Keratinocyte (primary cell): ENCODE measurements at regions not wholly inside any gene's neighbourhood (a gene's known extent, or its start where the extent isn't known, plus 50 kb on each side); places are given as distances from the start of the nearest gene placed in this dataset.
A peak's percentile ranks its signal among the peaks of the same experiment; 100 is the strongest.
"Not testable (repeated sequence)": the region's sequence is repeated elsewhere in the genome, so short reads cannot be mapped to it uniquely, and the experiment has no call there.

Experiments used
- DNase-seq: peaks from one replicate; pipeline ENCODE4 v3.0.0-alpha.2; 2011; ENCODE audit warnings: low read depth, missing footprints, low spot score
- FAIRE-seq: peaks from 2 replicates; lab custom pipeline; 2011; peaks lifted over from hg19 to GRCh38; lab: Jason Lieb, UNC
- H2AFZ ChIP-seq: 2 replicates; pipeline ENCODE4 v1.6.0; 2012; ENCODE audit warnings: low read length, control low read depth, inconsistent platforms; ENCODE audit not compliant: control insufficient read depth
- H3K27ac ChIP-seq: 2 replicates; pipeline ENCODE4 v1.5.1; 2011; ENCODE audit warnings: low read length; ENCODE audit not compliant: control insufficient read depth, insufficient read depth
- H3K27me3 ChIP-seq: 3 replicates; pipeline ENCODE4 v1.6.0; 2011; ENCODE audit warnings: low read length; ENCODE audit not compliant: control insufficient read depth, insufficient read depth; ENCODE audit errors: extremely low read depth
- H3K36me3 ChIP-seq, 2 experiments: 2 replicates in 1 of 2; 3 replicates in 1 of 2; pipeline ENCODE4 v1.5.1; 2011; ENCODE audit warnings: low read length in 2 of 2, mild to moderate bottlenecking in 1 of 2; ENCODE audit not compliant: control insufficient read depth in 2 of 2, insufficient read depth in 2 of 2; ENCODE audit errors: extremely low read depth in 1 of 2
- H3K4me1 ChIP-seq: 3 replicates; pipeline ENCODE4 v1.5.1; 2011; ENCODE audit warnings: low read length; ENCODE audit not compliant: control insufficient read depth, insufficient read depth; ENCODE audit errors: extremely low read depth
- H3K4me2 ChIP-seq: 3 replicates; pipeline ENCODE4 v1.6.0; 2011; ENCODE audit warnings: low read depth, low read length; ENCODE audit not compliant: control insufficient read depth, insufficient read depth; ENCODE audit errors: extremely low read depth
- H3K4me3 ChIP-seq, 3 experiments: fragments of 200-600 bp in 1 of 3; sonication (generic) in 1 of 3; 2 replicates in 2 of 3; 3 replicates in 1 of 3; pipeline ENCODE4 v1.5.1; 2011 to 2016; ENCODE audit warnings: low read length in 3 of 3, mild to moderate bottlenecking in 3 of 3, control low read depth in 2 of 3, inconsistent platforms in 1 of 3, low read depth in 1 of 3, mixed read lengths in 1 of 3, mixed run types in 1 of 3, moderate library complexity in 1 of 3; ENCODE audit not compliant: control insufficient read depth in 2 of 3, insufficient read depth in 2 of 3; ENCODE audit errors: extremely low read depth in 1 of 3
- H3K79me2 ChIP-seq: 2 replicates; pipeline ENCODE4 v1.6.0; 2012; ENCODE audit warnings: low read length; ENCODE audit not compliant: control insufficient read depth, insufficient read depth
- H3K9ac ChIP-seq: 3 replicates; pipeline ENCODE4 v1.6.0; 2011; ENCODE audit warnings: low read length; ENCODE audit not compliant: control insufficient read depth, insufficient read depth; ENCODE audit errors: extremely low read depth
- H3K9me1 ChIP-seq: 3 replicates; pipeline ENCODE4 v1.6.0; 2011; ENCODE audit warnings: low read length; ENCODE audit not compliant: control insufficient read depth, insufficient read depth; ENCODE audit errors: extremely low read depth
- H3K9me3 ChIP-seq: 2 replicates; pipeline ENCODE4 v1.5.1; 2012; ENCODE audit warnings: low read depth, low read length; ENCODE audit not compliant: control insufficient read depth
- H4K20me1 ChIP-seq: 3 replicates; pipeline ENCODE4 v1.6.0; 2011; ENCODE audit warnings: low read length; ENCODE audit not compliant: control insufficient read depth, insufficient read depth; ENCODE audit errors: extremely low read depth
- EZH2 ChIP-seq: IDR thresholded peaks from one replicate; pipeline ENCODE4 v1.6.1; 2012; ENCODE audit warnings: inconsistent platforms, mild to moderate bottlenecking, low read length, moderate library complexity
- dilution Hi-C: fragments of 300-500 bp; cut with MboI; formaldehyde crosslinking; loops from one replicate; pipeline ENCODE4 v1.7.0; 2020; ENCODE audit warnings: low sequenced_read_pairs; ENCODE audit not compliant: extremely low pct_ligation_motif_present
- TF ChIP-seq, protein P1 (sequence below), 3 experiments: IDR thresholded peaks in 1 of 3; conservative IDR thresholded peaks in 1 of 3; optimal IDR thresholded peaks in 1 of 3; 2 replicates in 2 of 3; 3 replicates in 1 of 3; pipeline versions ENCODE3 to v1.5.1; 2011; ENCODE audit warnings: low read length in 3 of 3, mild to moderate bottlenecking in 3 of 3, moderate library complexity in 2 of 3, control low read depth in 1 of 3, inconsistent platforms in 1 of 3; ENCODE audit not compliant: insufficient read depth in 2 of 3; ENCODE audit errors: extremely low read depth in 1 of 3

GRCh38 chr6:150696190-150696589, 96.5 kb downstream of the PLEKHG1 start:
- DNase-seq (no peak), FAIRE-seq (no peak)
- Histone ChIP-seq H3K9me1 (no peaks in the 10 kb centered on the region), H2AFZ (no peak overlapping the region), H3K79me2 (no peaks in the 10 kb centered on the region), H3K4me3 (no peak overlapping the region), H3K36me3 (no peaks in the 10 kb centered on the region), H3K9me3 (no peaks in the 10 kb centered on the region), H3K4me2 (no peak overlapping the region), H3K9ac (no peak overlapping the region), H3K4me1 (no peaks in the 10 kb centered on the region), H3K27ac (no peak overlapping the region), H4K20me1 (no peaks in the 10 kb centered on the region), H3K27me3 (no peaks in the 10 kb centered on the region)
- TF ChIP-seq EZH2, result no peak
- TF ChIP-seq, protein P1, sequence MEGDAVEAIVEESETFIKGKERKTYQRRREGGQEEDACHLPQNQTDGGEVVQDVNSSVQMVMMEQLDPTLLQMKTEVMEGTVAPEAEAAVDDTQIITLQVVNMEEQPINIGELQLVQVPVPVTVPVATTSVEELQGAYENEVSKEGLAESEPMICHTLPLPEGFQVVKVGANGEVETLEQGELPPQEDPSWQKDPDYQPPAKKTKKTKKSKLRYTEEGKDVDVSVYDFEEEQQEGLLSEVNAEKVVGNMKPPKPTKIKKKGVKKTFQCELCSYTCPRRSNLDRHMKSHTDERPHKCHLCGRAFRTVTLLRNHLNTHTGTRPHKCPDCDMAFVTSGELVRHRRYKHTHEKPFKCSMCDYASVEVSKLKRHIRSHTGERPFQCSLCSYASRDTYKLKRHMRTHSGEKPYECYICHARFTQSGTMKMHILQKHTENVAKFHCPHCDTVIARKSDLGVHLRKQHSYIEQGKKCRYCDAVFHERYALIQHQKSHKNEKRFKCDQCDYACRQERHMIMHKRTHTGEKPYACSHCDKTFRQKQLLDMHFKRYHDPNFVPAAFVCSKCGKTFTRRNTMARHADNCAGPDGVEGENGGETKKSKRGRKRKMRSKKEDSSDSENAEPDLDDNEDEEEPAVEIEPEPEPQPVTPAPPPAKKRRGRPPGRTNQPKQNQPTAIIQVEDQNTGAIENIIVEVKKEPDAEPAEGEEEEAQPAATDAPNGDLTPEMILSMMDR (optimal IDR thresholded peaks at IDR 0.05 in 1 of 3, IDR thresholded peaks at IDR 0.05 in 1 of 3, conservative IDR thresholded peaks at IDR 0.05 in 1 of 3; ENCODE audit: extremely low read depth in 1 of 3, insufficient read depth in 2 of 3, low read length in 3 of 3), result no peak
- dilution Hi-C loops, result no loop called here

DNA sequence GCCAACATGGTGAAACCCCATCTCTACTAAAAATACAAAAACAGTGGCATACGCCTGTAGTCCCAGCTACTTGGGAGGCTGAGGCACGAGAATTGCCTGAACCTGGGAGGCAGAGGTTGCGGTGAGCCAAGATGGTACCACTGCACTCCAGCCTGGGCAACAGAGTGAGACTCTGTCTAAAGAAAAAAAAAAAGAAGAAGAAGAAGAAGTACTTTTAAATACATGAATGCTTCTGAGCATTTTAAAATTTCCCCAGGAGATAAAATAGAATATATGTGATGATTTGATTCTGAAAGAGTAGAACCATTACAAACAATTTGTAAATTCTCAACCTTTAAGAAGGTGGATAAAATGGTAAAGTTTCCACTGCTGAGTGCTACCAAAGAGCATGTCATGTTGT, 97.2 kb downstream of the PLEKHG1 start:
- H3K36me3 ChIP-seq, FAIRE-seq, H3K4me3 ChIP-seq, H3K79me2 ChIP-seq, H3K4me2 ChIP-seq, H3K27ac ChIP-seq, H3K4me1 ChIP-seq, H4K20me1 ChIP-seq, H2AFZ ChIP-seq, H3K9ac ChIP-seq, DNase-seq, H3K27me3 ChIP-seq, dilution Hi-C loops, H3K9me3 ChIP-seq, H3K9me1 ChIP-seq: not testable (repeated sequence)

- H3K4me2 ChIP-seq, result no peak overlapping the region
- H4K20me1 ChIP-seq, result no peaks in the 10 kb centered on the region
- no peaks in the 10 kb centered on the region for H3K36me3 ChIP-seq
- H3K27me3 ChIP-seq, result no peaks in the 10 kb centered on the region
- no peaks in the 10 kb centered on the region for H3K9me1 ChIP-seq
- DNase-seq, result no peak
- no peak overlapping the region for H3K9ac ChIP-seq
- H3K4me3 ChIP-seq, result no peak overlapping the region
- no peaks in the 10 kb centered on the region for H3K79me2 ChIP-seq
- H3K4me1 ChIP-seq, result no peaks in the 10 kb centered on the region
- H3K9me3 ChIP-seq, result no peaks in the 10 kb centered on the region
- no peak overlapping the region for H2AFZ ChIP-seq
- dilution Hi-C loops, result no loop called here
- TF ChIP-seq, protein P1 (optimal IDR thresholded peaks at IDR 0.05 in 1 of 3, IDR thresholded peaks at IDR 0.05 in 1 of 3, conservative IDR thresholded peaks at IDR 0.05 in 1 of 3; ENCODE audit: extremely low read depth in 1 of 3, insufficient read depth in 2 of 3, low read length in 3 of 3), result no peak
- TF ChIP-seq EZH2, result no peak
- peak; percentile 32 for FAIRE-seq
- no peak overlapping the region for H3K27ac ChIP-seq
These were observed 97.8 kb downstream of the PLEKHG1 start for GRCh38 chr6:150697515-150697914.
